Naive thymus-derived CD8-positive, alpha-beta T cell (primary cell): ENCODE measurements at regions not wholly inside any gene's neighbourhood (a gene's known extent, or its start where the extent isn't known, plus 50 kb on each side); places are given as distances from the start of the nearest gene placed in this dataset.

Experiments
- ATAC-seq, 2 donors: fragments of 150-1000 bp; cut with Tn5 transposase in 1 of 2; sonication (Bioruptor Pico), chemical (Tn5 transposase) in 1 of 2; 1 replicate in 1 of 2; 2 replicates in 1 of 2; pipeline ENCODE4 v1.10.0; 2021; ENCODE audit warnings: mild to moderate bottlenecking in 2 of 2, moderate library complexity in 2 of 2
- POLR2A ChIA-PET: fragments of 350-600 bp; sonication (Branson Sonifier 250); formaldehyde crosslinking; loops from one replicate; lab custom pipeline; 2021; ENCODE audit warnings: antibody characterized with exemption; lab: Charles Lee
- DNase-seq, 10 donors: peaks; one replicate each; pipeline versions ENCODE4 v3.0.0 to v3.0.0-alpha.2; 2020 to 2022
- H3K27ac Mint-ChIP-seq, 10 donors: one replicate each; pipeline ENCODE4 v1.8.0; 2020 to 2022; ENCODE audit warnings: mild to moderate bottlenecking in 10 of 10, mixed read lengths in 10 of 10, moderate library complexity in 4 of 10, inconsistent platforms in 1 of 10
- H3K27me3 Mint-ChIP-seq, 5 donors: one replicate each; pipeline ENCODE4 v1.8.0; 2021 to 2022; ENCODE audit warnings: mixed read lengths in 5 of 5
- H3K36me3 Mint-ChIP-seq, 3 donors: one replicate each; pipeline ENCODE4 v1.8.0; 2020 to 2022; ENCODE audit warnings: mixed read lengths in 3 of 3, mild to moderate bottlenecking in 2 of 3, inconsistent platforms in 1 of 3
- H3K4me1 Mint-ChIP-seq, 4 donors: one replicate each; pipeline ENCODE4 v1.8.0; 2021 to 2022; ENCODE audit warnings: mixed read lengths in 4 of 4
- H3K4me3 Mint-ChIP-seq, 10 donors: one replicate each; pipeline ENCODE4 v1.8.0; 2020 to 2022; ENCODE audit warnings: mild to moderate bottlenecking in 10 of 10, mixed read lengths in 10 of 10, moderate library complexity in 6 of 10, inconsistent platforms in 1 of 10
- H3K9me3 Mint-ChIP-seq, 9 donors: one replicate each; pipeline ENCODE4 v1.8.0; 2020 to 2022; ENCODE audit warnings: mixed read lengths in 9 of 9, mild to moderate bottlenecking in 3 of 9, inconsistent platforms in 1 of 9, moderate library complexity in 1 of 9

DNA sequence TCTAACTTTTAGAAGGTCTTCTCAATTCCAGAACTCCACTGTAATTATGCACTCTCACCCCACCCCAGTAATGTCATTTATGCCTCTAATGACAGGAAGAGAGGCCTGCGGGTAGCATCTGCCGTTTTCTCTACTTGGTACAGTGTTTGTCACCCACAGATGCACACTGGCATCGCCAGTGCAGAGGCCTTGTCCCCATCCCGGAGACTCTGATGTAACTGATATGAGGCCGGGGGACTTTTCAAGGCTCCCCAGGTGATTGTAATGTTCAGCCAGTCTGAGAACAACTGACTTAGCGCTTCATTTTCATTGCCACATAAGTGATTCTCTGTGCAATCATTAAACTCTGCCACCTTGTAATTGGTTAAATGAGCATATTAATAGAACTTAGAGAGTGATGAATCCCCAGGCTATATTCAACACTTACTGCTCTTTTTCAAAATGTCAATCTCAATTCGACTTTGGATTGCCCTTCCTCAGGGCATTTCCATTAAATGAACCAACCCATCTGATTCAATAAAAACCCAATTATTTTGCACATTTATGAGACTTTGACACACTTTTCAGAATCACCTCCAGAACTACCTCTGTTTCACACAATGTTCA lies 113.2 kb downstream of the HERPUD2 start:
- POLR2A ChIA-PET = no interaction called here
- Mint-ChIP-seq H3K36me3 (peaks cover 0 to 4% (median 0%) of the 10 kb centered on the region in 3 donors), H3K9me3 (peaks cover 0 to 1% (median 0%) of the 10 kb centered on the region in 9 donors), H3K4me3 (no peak overlapping the region), H3K27ac (no peak overlapping the region), H3K27me3 (peaks cover 0 to 11% (median 2%) of the 10 kb centered on the region in 5 donors), H3K4me1 (no peaks in the 10 kb centered on the region)
- no peak for DNase-seq
- no peak for ATAC-seq

DNA sequence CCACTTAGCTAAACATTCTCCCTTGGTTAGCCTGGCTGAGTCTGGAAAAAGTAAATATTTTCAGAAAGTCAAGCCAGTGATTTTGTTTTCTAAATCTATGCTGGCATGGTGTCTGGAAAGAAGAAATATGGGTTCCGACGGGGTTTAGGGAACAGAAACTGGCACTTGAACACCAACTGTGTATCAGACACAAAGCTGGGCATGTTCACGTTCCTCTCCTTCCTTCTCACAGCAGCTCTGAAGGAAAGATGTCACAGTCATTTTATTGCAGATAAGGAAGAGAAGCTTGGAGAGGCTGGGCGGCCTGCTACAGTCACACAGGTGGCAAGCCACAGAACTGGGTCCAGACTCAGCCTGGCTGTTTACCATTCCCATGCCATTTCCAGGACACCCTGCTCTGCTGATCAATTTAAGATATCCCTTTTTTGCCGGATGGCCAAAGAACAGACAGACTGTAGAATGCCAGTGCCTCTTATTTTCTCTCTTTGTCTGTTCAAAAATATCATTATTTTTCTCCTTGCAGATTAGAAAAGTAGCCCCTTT lies 118.8 kb downstream of the HERPUD2 start:
- no peak overlapping the region for H3K27ac Mint-ChIP-seq
- H3K9me3 Mint-ChIP-seq = peaks cover 0 to 1% (median 0%) of the 10 kb centered on the region in 9 donors
- POLR2A ChIA-PET = no interaction called here
- H3K27me3 Mint-ChIP-seq = no peaks in the 10 kb centered on the region
- H3K4me1 Mint-ChIP-seq = peaks cover 0 to 8% (median 0%) of the 10 kb centered on the region in 4 donors
- H3K36me3 Mint-ChIP-seq = peaks cover 0 to 4% (median 0%) of the 10 kb centered on the region in 3 donors
- ATAC-seq = no peak
- H3K4me3 Mint-ChIP-seq = no peak overlapping the region
- no peak for DNase-seq

DNA sequence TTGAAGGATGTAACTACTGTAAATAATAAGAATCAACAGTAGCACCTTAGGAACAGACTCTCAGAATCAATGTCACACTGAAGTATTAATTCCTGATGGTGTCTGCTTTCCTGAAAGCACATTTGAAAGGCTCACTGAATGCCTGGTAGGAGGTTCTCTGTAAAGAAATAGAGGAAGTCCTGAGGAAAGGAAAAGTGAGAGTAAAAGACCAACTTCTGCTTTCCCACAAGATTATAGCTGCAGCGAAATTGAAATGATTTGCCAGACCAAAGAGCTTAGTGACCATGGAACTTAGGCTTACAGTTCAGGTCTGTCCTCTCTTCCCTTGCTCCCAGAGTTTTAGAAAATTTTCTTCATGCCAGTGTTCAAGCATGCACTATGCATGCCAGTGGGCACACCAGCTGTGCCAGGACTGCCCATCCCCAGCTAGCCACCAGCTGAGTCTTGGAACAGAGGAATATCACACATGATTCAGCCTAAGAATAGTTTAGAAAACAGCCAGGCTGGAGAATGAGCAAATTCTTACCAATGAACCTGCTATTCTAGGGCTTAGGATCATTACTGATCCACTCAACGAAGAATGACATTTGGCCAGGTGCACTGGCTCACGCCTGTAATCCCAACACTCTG lies 123.2 kb downstream of the HERPUD2 start:
- Mint-ChIP-seq H3K27ac (no peak overlapping the region), H3K9me3 (no peaks in the 10 kb centered on the region), H3K4me3 (no peak overlapping the region), H3K27me3 (peaks cover 0 to 10% (median 7%) of the 10 kb centered on the region in 5 donors), H3K36me3 (peaks cover 0 to under 1% (median 0%) of the 10 kb centered on the region in 3 donors), H3K4me1 (peaks cover 0 to 11% (median 0%) of the 10 kb centered on the region in 4 donors)
- DNase-seq = no peak
- POLR2A ChIA-PET = no interaction called here
- no peak for ATAC-seq

DNA sequence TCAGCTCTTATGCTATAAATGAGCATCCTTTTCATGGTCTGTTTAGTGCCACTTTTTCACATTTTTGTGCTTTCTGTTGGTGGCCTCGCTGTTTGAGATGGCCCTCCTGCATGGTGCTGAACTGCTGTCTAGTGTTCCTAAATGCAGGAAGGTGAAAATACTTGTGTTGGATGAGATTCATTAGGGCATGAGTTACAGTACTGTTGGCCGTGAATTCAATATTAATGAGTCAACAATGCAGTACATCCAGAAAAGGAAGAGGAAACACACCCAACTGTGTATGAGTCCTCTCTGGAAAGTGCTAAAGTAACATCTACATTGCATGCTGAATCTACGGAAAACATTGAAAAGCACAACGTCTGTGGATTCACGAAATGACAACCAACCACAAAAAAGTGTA lies 124.0 kb downstream of the HERPUD2 start:
- Mint-ChIP-seq H3K4me3 (no peak overlapping the region), H3K27me3 (peaks cover 0 to 10% (median 7%) of the 10 kb centered on the region in 5 donors), H3K36me3 (no peaks in the 10 kb centered on the region), H3K27ac (no peak overlapping the region), H3K4me1 (peaks cover 0 to 11% (median 0%) of the 10 kb centered on the region in 4 donors), H3K9me3 (no peaks in the 10 kb centered on the region)
- DNase-seq (no peak), ATAC-seq (no peak)
- POLR2A ChIA-PET = no interaction called here

DNA sequence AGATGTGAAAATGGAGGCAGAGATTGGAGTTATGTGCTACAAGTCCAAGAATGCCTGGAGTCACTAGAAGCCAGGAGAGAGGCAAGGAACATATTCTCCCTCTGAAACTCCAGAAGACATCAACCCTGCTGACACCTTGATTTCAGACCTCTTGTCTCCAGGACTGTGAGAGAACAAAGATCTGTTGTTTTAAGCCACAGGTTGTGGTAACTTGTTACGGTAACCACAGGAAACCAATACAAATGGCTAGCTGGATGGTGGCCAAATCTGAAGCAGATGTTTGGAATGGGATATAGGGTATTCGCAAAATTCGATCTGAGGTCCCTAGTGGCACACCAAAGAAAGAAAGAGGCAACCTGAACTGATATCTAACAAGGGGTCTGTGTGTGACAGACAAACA lies 129.0 kb downstream of the HERPUD2 start:
- ATAC-seq (no peak), DNase-seq (no peak)
- Mint-ChIP-seq H3K36me3 (no peaks in the 10 kb centered on the region), H3K4me3 (no peak overlapping the region), H3K9me3 (no peaks in the 10 kb centered on the region), H3K27me3 (peaks cover 3 to 18% (median 14%) of the 10 kb centered on the region in 5 donors), H3K27ac (no peak overlapping the region), H3K4me1 (peaks cover 0 to 1% (median 0%) of the 10 kb centered on the region in 4 donors)
- POLR2A ChIA-PET = no interaction called here

DNA sequence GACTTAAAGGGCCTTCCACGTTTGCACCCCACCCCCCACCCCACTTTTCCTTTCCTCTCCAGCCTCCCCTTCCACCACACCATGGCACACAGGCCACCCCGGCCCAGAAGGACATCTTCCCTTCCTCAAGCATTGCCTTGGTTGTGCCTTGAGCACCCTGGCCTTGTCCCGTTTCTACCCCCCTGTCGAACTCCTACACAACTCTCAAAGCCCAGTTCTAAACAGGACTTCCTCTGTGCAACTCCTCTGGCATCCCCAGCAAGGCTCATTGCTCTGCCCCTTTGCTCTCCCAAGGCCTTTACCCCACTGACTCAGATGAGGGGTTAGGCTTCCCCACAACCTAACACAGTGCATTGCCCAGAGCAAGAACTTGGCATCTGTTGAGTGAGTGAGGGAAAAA lies 136.1 kb downstream of the HERPUD2 start:
- Mint-ChIP-seq H3K4me3 (no peak overlapping the region), H3K36me3 (no peaks in the 10 kb centered on the region), H3K9me3 (no peaks in the 10 kb centered on the region), H3K27ac (no peak overlapping the region), H3K4me1 (peaks cover 0 to 8% (median 2%) of the 10 kb centered on the region in 4 donors), H3K27me3 (peaks cover 3 to 11% (median 8%) of the 10 kb centered on the region in 5 donors)
- DNase-seq (no peak), ATAC-seq (no peak)
- POLR2A ChIA-PET = no interaction called here

DNA sequence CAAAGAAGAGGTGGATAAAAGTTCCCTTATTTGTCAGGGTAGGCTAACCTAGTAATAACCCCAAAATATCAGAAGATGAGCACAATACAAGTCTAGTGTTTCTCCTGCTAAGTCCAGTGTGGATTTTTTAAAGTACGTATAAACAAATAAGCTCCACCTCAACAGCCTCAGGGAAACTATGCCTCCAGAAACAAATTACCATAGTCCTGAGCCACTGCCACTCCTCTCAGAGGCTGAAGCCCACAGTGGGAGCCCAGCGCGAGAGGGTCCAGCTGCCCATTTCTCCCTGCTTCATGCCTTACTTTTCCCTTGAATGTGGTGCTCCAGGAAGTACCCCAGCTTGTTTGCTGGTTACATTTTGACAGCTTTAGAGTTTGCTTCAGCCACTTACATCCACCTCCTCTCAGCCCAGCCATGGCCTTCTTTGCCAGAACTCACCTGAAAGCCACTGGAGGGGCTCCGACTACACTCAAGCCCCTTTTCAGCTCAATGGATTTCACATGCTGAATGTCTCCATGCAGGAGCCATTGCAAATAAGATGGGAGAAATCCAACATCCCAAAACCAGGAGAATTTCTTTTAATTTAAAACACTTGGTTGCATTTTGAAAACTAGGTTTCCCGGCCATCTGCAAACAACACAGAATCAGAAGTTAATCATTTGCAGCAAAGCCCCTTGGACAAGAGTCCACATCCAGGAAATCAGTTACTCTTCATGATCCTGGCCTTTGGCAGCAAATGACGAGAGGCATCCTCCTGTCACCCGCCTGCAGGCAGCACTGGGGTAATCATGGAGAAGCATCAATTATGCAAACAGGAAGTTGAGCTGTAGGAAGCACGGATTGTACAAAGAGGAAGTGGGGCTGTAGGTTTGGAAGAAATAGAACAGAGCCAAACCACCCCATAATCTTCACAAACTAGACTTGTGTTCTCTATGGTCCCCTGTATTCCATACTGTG lies 138.1 kb downstream of the HERPUD2 start:
- no peak overlapping the region for H3K4me3 Mint-ChIP-seq
- peak overlapping the region in 1 of 10 donors; percentile 17 for H3K27ac Mint-ChIP-seq
- H3K4me1 Mint-ChIP-seq = peaks cover 0 to 8% (median 2%) of the 10 kb centered on the region in 4 donors
- no peaks in the 10 kb centered on the region for H3K36me3 Mint-ChIP-seq
- H3K27me3 Mint-ChIP-seq = peaks cover 5 to 9% (median 6%) of the 10 kb centered on the region in 5 donors
- H3K9me3 Mint-ChIP-seq = no peaks in the 10 kb centered on the region
- no peak for DNase-seq
- no peak for ATAC-seq
- POLR2A ChIA-PET = no interaction called here

DNA sequence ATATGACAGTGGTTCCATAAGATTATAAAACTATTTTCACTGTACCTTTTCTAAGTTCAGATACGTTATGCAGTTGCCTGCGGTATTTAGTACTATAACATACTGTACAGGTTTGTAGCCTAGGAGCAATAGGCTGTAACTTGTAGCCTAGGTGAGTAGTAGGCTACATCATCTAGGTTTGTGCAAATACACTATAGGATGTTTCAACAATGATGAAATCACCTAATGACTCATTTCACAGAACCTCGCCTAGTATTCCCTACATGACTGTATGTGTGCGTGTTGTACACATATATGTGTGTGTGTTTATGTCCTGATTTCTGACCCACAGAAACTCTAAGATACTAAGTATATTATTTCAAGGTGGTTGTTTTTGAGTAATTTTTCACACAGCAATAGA lies 139.0 kb downstream of the HERPUD2 start:
- H3K4me1 Mint-ChIP-seq = peaks cover 0 to 8% (median 2%) of the 10 kb centered on the region in 4 donors

DNA sequence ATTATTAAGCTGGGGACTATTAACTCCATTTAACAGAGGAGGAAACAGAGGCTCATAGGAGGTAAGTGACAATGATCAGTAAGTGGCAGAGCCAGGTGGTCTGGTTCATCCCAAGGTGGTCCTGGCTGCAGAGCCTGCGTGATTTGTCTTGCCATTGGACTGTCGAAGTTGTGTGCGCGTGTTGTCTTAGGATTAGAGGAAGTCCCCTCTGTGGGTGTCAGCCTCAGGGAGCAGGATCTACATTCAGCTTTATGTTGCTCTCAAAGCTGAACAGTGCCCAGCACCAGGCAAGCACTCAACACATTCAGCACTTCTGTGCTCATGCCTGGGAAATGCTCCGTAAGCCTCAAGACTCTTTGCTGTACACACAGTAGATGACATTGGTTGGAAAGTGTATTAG lies 139.5 kb downstream of the HERPUD2 start:
- ATAC-seq (no peak), DNase-seq (no peak)
- Mint-ChIP-seq H3K27ac (no peak overlapping the region), H3K36me3 (no peaks in the 10 kb centered on the region), H3K4me3 (no peak overlapping the region), H3K4me1 (peaks cover 0 to 8% (median 2%) of the 10 kb centered on the region in 4 donors), H3K9me3 (no peaks in the 10 kb centered on the region), H3K27me3 (peaks cover 0 to 5% (median 4%) of the 10 kb centered on the region in 5 donors)
- POLR2A ChIA-PET = no interaction called here

More for the DNA sequence above, 139.0 kb downstream of the HERPUD2 start:
- no peak for ATAC-seq
- POLR2A ChIA-PET = no interaction called here
- Mint-ChIP-seq H3K9me3 (no peaks in the 10 kb centered on the region), H3K4me3 (no peak overlapping the region), H3K36me3 (no peaks in the 10 kb centered on the region), H3K27me3 (peaks cover under 1 to 6% (median 4%) of the 10 kb centered on the region in 5 donors), H3K27ac (no peak overlapping the region)
- no peak for DNase-seq

DNA sequence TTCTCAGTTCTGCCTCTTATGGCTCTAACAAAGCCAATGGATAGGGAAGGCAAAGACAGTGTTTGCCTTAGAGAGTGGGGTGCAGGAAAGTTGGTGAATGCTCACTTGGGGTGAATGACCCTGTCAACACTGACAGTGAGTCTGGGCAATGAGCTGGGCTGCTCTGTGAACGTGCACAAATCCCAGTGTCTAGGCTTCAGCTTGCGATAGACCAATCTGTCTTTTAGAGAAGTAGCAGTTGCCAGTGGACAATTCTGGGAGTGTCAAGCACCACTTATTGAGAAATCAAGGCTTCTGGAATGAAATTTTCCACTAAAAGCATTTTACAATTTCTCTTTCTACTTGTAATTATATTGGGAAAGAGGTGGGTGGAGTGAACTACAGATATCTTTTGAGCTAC lies 141.4 kb downstream of the HERPUD2 start:
- POLR2A ChIA-PET = no interaction called here
- ATAC-seq (no peak), DNase-seq (no peak)
- H3K27ac Mint-ChIP-seq = no peak overlapping the region
- no peaks in the 10 kb centered on the region for H3K36me3 Mint-ChIP-seq
- peaks cover 0 to 8% (median 2%) of the 10 kb centered on the region in 4 donors for H3K4me1 Mint-ChIP-seq
- H3K9me3 Mint-ChIP-seq = no peaks in the 10 kb centered on the region
- H3K4me3 Mint-ChIP-seq = no peak overlapping the region
- peaks cover 0 to 5% (median 3%) of the 10 kb centered on the region in 5 donors for H3K27me3 Mint-ChIP-seq

DNA sequence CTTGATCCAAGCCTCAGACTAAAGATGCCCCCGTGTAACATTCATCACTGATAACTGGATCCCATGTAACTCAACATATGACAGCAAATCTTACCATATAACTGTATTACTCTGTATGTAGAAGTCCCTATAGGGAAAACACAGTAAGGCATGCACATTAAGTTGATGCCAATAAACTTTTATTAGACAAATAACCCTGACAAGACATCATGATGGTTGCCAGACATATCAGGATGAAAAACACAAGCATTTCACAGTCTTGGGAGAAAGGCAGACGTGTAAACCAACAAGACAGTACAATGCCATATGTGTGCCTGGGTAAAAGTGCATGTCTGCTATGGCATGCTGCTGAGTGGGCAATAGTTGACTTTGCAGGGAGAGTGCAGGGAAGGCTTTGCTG lies 142.2 kb downstream of the HERPUD2 start:
- no peaks in the 10 kb centered on the region for H3K9me3 Mint-ChIP-seq
- no peak for DNase-seq
- POLR2A ChIA-PET = no interaction called here
- H3K4me1 Mint-ChIP-seq = peaks cover 0 to 7% (median 2%) of the 10 kb centered on the region in 4 donors
- H3K27me3 Mint-ChIP-seq = peaks cover 0 to 5% (median 3%) of the 10 kb centered on the region in 5 donors
- ATAC-seq = no peak
- H3K4me3 Mint-ChIP-seq = no peak overlapping the region
- no peak overlapping the region for H3K27ac Mint-ChIP-seq
- H3K36me3 Mint-ChIP-seq = no peaks in the 10 kb centered on the region

DNA sequence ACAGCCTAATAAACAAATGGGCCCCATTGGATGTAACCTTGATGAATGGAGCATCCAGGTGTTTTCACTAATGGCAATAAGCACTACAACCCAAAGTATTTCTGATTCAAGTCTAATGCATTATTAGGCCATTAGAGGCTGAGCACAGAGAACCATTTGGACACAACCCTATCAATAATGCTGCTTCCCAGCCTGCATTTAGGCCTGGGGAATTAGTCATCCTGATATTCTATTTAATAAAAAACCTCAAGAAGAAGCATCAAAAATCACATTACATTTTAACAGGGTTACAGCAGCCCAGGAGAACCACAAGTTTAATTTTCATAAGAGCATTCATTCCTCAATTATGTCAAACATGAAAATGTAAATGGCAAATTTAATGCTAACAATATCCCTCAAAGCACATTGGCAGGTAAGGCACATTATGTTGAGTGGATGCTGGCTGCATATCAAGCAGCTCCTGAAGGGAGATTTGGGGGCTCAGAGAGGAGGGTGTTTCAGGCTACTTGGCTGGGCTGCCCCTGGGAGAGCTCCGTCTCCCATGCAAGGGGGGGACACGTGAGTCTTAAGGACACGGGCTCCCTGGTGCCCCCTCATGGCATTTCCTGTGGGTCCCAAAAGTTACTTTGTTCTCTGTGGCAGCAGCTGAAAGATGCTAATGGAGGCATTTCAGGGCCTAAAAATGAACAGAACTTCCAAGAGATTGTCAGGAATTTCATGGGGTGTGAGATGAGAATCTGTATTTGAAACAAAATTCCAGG lies 143.4 kb downstream of the HERPUD2 start:
- H3K36me3 Mint-ChIP-seq = no peaks in the 10 kb centered on the region
- DNase-seq (no peak), ATAC-seq (no peak)
- H3K27me3 Mint-ChIP-seq = peaks cover 0 to 5% (median 3%) of the 10 kb centered on the region in 5 donors
- POLR2A ChIA-PET = no interaction called here
- H3K27ac Mint-ChIP-seq = no peak overlapping the region
- no peaks in the 10 kb centered on the region for H3K9me3 Mint-ChIP-seq
- H3K4me3 Mint-ChIP-seq = no peak overlapping the region
- no peaks in the 10 kb centered on the region for H3K4me1 Mint-ChIP-seq
